ENCODE measurements at regions not wholly inside any gene's neighbourhood (a gene's known extent, or its start where the extent isn't known, plus 50 kb on each side); places are given as distances from the start of the nearest gene placed in this dataset.
"Not testable (repeated sequence)": the region's sequence is repeated elsewhere in the genome, so short reads cannot be mapped to it uniquely, and the experiment has no call there.

- DNase-seq: no peak
Measured at GRCh38 chr13:23059173-23059572, 121.6 kb upstream of the SGCG start.

- DNase-seq: no peak
Measured at GRCh38 chr13:23060959-23061358, 119.8 kb upstream of the SGCG start.

DNA sequence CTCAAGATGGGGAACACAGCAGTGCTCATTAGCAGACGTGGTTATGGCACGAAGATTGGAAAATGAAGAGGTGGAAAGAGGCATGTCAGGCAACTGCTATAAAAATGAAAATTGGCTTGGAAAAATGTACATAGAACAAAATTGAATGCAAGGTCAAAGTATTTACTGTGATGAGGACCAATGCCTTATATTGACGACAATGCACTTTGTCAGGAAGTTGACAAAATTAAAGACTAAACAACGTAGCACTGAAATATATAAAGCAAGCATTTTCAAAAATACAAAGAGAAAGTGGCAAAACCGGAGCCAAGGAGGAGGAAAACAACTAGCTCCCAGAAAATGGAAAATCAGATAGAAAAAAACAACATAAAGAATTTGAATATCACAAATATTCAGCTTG is 113.7 kb upstream of the SGCG start:
- DNase-seq: no peak

DNA sequence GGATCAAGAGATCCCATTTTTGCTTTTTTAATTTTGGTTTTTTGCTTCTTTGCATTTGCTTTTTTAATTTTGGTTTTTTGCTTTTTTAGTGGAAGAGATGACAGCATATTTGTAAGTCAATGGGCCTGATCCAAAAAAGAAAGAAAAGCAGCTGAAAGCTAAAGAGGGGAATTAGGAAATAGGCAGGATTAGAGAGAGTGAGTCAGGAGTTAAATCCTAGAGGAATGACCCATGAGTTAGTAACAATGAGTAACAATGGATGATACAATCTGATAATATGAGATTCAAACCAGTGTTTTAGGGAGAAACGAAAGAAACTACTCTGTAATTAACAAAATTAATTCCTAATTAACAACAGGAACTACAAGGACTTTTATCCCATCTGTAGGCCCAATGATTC is 111.2 kb upstream of the SGCG start:
- no peak for DNase-seq

- no peak for DNase-seq
Measured at GRCh38 chr13:23074075-23074828, 106.5 kb upstream of the SGCG start.

GRCh38 chr13:23081220-23081619 is 99.6 kb upstream of the SGCG start:
- no peak for DNase-seq

DNA sequence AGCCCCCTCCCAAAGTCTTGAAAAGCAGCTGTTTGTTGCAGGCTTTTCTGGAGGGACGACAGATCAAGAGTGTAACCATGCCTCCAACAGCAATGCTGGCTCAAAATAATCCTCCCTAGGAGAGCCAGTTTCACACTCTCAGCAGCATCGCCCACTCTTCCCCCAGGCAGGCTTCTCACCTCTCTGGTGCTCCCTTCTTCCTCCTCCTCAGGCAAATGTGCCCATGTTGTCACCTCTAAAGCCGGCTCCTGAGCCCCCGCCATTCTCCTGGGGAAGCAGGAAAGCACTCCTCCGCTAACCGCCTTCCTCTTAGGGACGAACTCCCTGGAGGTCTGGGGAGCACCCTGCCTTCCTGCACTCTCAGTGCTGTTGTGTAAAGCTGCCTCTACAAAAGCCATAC is 98.9 kb upstream of the SGCG start:
- DNase-seq: no peak

DNA sequence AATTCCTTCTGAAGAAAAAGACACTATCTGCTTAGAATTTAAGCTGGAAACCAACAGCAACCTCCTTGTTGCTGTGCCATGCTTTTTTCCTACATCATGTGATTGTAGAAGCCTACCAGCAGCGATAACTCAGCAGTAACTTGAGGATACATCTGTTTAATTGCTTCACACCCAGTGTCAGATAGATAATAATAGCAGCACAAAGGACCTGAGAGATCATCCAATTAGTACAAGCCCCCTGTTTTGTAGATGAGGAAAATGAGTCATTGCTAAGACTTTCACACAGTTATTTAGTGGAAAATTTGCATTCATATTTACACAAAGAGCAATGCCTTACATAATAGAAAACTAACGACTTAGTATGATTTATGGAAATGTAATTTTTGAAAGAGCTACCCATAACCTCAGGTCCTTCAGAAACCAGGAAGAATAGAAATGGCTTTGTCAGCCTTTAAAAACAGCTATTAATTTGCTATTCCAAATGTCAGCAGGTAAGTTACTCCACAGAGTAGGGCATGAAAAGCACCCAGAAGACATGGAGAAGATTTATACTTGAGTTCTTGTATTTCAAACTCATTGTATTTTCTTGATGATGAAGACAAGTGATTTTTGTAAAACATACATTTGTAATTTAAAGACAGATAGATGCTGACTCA is 93.7 kb upstream of the SGCG start:
- no peak for DNase-seq

- DNase-seq: peak; percentile 2
Measured at GRCh38 chr13:23087880-23088279, 92.9 kb upstream of the SGCG start.

DNA sequence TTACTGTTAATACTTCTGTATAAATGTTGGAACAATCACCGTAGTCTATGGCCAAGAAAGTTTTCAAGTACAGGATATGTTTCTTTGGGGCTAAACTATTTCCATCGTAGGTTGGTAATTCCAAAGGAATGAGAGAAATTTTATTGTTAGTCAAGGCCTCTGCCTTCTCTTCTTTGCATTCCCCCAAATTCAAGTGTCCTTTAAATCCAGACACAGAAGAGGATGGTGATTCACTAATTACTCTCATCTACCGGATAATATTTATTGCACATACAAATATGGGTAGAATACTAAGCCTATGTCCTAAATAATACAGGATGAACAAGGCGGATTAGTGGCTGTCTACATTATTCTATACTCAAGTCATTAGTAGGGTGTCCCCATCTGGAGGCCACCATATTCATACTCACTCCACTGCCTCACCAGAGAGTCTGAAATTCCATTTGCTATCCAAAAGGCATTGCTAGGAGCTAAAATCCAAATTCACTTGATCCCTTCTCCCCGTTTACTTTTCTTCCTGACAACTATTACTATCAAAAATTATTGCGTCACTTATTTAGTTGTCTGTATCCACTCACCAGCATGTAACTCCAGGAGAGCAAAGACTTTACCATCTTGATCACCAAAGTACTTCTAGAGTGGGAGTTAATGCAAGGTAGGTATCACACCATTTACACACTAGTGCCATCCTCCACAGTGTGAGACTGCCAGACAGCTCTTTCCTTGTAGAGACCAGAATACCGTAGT is 82.4 kb upstream of the SGCG start:
- no peak for DNase-seq

- DNase-seq: no peak
Measured at GRCh38 chr13:23105051-23105450, 75.7 kb upstream of the SGCG start.

- DNase-seq: no peak
Measured at GRCh38 chr13:23107665-23108064, 73.1 kb upstream of the SGCG start.

- DNase-seq: no peak
Measured at GRCh38 chr13:23119131-23119530, 61.6 kb upstream of the SGCG start.

DNA sequence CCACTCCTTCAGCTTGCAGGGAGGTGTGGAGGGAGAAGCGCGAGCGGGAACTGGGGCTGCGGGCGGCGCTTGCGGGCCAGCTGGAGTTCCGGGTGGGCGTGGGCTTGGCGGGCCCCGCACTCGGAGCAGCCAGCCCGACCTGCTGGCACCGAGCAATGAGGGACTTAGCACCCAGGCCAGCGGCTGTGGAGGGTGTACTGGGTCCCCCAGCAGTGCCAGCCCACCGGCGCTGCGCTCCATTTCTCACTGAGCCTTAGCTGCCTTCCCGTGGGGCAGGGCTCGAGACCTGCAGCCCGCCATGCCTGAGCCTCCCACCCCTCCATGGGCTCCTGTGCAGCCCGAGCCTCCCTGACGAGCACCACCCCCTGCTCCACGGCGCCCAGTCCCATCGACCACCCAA is 53.2 kb upstream of the SGCG start:
- not testable (repeated sequence) for DNase-seq

GRCh38 chr13:23129331-23129730 is 51.4 kb upstream of the SGCG start:
- no peak for DNase-seq

Measured in NK-92 treated with Interleukin-12 subunit alpha and Interleukin-12 subunit beta, amount 100 ng/mL, for 24 hours (cell line).